ENCODE measurements at regions not wholly inside any gene's neighbourhood (a gene's known extent, or its start where the extent isn't known, plus 50 kb on each side); places are given as distances from the start of the nearest gene placed in this dataset.

DNA sequence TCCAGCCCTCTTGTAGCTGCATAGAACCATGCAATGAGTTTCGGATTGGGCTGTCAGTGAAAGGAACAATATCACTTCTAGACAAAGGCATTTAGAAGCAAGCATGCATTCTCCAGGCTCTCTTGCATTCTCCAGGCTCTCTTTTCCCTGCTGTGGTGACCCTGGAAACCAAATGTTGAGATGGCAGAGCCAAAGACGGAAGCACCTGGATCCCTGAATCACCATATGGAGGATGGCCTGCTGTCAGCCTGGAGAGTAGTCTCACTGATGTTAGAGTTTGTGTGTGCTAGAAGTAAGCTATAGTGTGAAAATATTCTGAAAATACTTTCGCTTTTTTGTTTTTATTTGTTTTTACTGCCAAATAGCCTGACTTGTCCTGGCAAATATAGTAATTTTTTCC lies 203.9 kb downstream of the C1D start:
- TF ChIP-seq, protein P1, sequence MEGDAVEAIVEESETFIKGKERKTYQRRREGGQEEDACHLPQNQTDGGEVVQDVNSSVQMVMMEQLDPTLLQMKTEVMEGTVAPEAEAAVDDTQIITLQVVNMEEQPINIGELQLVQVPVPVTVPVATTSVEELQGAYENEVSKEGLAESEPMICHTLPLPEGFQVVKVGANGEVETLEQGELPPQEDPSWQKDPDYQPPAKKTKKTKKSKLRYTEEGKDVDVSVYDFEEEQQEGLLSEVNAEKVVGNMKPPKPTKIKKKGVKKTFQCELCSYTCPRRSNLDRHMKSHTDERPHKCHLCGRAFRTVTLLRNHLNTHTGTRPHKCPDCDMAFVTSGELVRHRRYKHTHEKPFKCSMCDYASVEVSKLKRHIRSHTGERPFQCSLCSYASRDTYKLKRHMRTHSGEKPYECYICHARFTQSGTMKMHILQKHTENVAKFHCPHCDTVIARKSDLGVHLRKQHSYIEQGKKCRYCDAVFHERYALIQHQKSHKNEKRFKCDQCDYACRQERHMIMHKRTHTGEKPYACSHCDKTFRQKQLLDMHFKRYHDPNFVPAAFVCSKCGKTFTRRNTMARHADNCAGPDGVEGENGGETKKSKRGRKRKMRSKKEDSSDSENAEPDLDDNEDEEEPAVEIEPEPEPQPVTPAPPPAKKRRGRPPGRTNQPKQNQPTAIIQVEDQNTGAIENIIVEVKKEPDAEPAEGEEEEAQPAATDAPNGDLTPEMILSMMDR (IDR thresholded peaks at IDR 0.05 in 4 of 5, conservative IDR thresholded peaks at IDR 0.05 in 1 of 5) = no peak
- no peak for TF ChIP-seq POLR2A (IDR thresholded peaks at IDR 0.05)

Data from gastrocnemius medialis (tissue), 4 donors.